ENCODE measurements at regions not wholly inside any gene's neighbourhood (a gene's known extent, or its start where the extent isn't known, plus 50 kb on each side); places are given as distances from the start of the nearest gene placed in this dataset.

DNA sequence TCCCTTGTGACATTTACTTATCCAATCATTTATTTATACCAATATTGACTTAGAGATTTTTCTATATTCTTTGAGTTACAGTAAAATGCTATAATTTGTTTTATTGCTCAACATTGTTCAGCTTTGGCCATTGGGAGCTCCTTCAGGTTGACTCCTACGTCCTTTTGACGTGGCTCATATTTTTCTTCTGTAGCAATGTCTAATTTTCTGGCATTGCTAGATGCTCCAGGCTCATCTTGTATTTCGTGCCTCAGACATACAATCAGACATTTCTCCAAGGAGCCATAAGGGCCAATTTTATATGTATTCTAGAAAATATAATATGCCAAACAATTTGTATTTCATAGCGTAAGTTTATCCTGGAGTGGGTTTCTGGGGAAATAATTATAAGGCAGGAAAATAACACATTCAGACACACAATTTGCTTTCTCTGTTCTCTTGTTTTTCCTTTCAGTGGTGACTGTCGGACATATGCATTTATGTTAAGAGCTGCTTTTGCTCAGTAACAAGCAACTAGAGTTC, 355.1 kb upstream of the MON1B start:
- H3K27me3 ChIP-seq (ENCODE audit: insufficient read depth, low read length, poor library complexity, severe bottlenecking) = no peaks in the 10 kb centered on the region
- no peaks in the 10 kb centered on the region for H3K36me3 ChIP-seq (ENCODE audit: insufficient read depth, low read length)
- no peaks in the 10 kb centered on the region for H3K9me2 ChIP-seq (replicated peaks; ENCODE audit: low read depth, low read length)
- no peaks in the 10 kb centered on the region for H3K9me3 ChIP-seq (ENCODE audit: insufficient read depth, low read depth, low read length)
- no peak overlapping the region for H3K4me2 ChIP-seq (ENCODE audit: low read depth, low read length, poor library complexity, severe bottlenecking)
- no peaks in the 10 kb centered on the region for H3K79me2 ChIP-seq (ENCODE audit: insufficient read depth, low read length)
- no peaks in the 10 kb centered on the region for H3F3A ChIP-seq (ENCODE audit: low read depth)
- H3K9ac ChIP-seq (ENCODE audit: low read depth, low read length, poor library complexity, severe bottlenecking) = no peak overlapping the region
- H3K4me1 ChIP-seq (ENCODE audit: insufficient read depth, low read length, poor library complexity, severe bottlenecking) = no peaks in the 10 kb centered on the region
- H4K20me1 ChIP-seq (ENCODE audit: insufficient read depth, low read length, poor library complexity, severe bottlenecking) = no peaks in the 10 kb centered on the region
- no peak overlapping the region for H3K4me3 ChIP-seq (ENCODE audit: low read length, poor library complexity, severe bottlenecking)
- H2AFZ ChIP-seq (ENCODE audit: low read length) = no peak overlapping the region
- no peak for TF ChIP-seq EZH2phosphoT487 (IDR thresholded peaks at IDR 0.05; ENCODE audit: borderline replicate concordance)
- TF ChIP-seq, protein P1, sequence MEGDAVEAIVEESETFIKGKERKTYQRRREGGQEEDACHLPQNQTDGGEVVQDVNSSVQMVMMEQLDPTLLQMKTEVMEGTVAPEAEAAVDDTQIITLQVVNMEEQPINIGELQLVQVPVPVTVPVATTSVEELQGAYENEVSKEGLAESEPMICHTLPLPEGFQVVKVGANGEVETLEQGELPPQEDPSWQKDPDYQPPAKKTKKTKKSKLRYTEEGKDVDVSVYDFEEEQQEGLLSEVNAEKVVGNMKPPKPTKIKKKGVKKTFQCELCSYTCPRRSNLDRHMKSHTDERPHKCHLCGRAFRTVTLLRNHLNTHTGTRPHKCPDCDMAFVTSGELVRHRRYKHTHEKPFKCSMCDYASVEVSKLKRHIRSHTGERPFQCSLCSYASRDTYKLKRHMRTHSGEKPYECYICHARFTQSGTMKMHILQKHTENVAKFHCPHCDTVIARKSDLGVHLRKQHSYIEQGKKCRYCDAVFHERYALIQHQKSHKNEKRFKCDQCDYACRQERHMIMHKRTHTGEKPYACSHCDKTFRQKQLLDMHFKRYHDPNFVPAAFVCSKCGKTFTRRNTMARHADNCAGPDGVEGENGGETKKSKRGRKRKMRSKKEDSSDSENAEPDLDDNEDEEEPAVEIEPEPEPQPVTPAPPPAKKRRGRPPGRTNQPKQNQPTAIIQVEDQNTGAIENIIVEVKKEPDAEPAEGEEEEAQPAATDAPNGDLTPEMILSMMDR (conservative IDR thresholded peaks at IDR 0.05; ENCODE audit: low read length) = no peak

DNA sequence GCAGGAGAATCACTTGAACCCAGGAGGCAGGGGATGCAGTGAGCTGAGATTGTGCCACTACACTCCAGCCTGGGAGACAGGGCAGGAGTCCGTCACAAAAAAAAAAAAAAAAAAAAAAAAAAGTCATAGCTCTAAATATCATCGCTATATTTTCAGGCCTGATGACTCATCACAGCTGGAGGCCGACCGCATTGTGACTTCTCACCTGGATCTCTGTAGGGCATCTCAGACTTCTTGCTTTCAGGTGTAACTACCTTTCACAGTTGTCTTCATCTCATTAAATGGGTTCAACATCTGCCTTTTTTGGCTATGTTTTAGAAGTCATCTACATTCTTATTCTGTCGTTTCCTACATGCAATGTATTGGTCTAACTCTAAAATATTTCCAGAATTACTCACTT, 353.1 kb upstream of the MON1B start:
- H3K4me2 ChIP-seq (ENCODE audit: low read depth, low read length, poor library complexity, severe bottlenecking) = no peak overlapping the region
- H3K9me3 ChIP-seq (ENCODE audit: insufficient read depth, low read depth, low read length) = no peaks in the 10 kb centered on the region; the same call in 1 of the 2 replicates
- H3K9me2 ChIP-seq (replicated peaks; ENCODE audit: low read depth, low read length) = no peaks in the 10 kb centered on the region
- H3K27me3 ChIP-seq (ENCODE audit: insufficient read depth, low read length, poor library complexity, severe bottlenecking) = no peaks in the 10 kb centered on the region
- TF ChIP-seq EZH2phosphoT487 (IDR thresholded peaks at IDR 0.05; ENCODE audit: borderline replicate concordance) = no peak
- TF ChIP-seq, protein P1 (conservative IDR thresholded peaks at IDR 0.05; ENCODE audit: low read length) = no peak
- H4K20me1 ChIP-seq (ENCODE audit: insufficient read depth, low read length, poor library complexity, severe bottlenecking) = no peaks in the 10 kb centered on the region
- H3F3A ChIP-seq (ENCODE audit: low read depth) = no peaks in the 10 kb centered on the region
- no peak overlapping the region for H3K9ac ChIP-seq (ENCODE audit: low read depth, low read length, poor library complexity, severe bottlenecking)
- H2AFZ ChIP-seq (ENCODE audit: low read length) = no peak overlapping the region
- no peaks in the 10 kb centered on the region for H3K79me2 ChIP-seq (ENCODE audit: insufficient read depth, low read length)
- no peaks in the 10 kb centered on the region for H3K36me3 ChIP-seq (ENCODE audit: insufficient read depth, low read length)
- no peak overlapping the region for H3K4me3 ChIP-seq (ENCODE audit: low read length, poor library complexity, severe bottlenecking)
- H3K4me1 ChIP-seq (ENCODE audit: insufficient read depth, low read length, poor library complexity, severe bottlenecking) = no peaks in the 10 kb centered on the region

DNA sequence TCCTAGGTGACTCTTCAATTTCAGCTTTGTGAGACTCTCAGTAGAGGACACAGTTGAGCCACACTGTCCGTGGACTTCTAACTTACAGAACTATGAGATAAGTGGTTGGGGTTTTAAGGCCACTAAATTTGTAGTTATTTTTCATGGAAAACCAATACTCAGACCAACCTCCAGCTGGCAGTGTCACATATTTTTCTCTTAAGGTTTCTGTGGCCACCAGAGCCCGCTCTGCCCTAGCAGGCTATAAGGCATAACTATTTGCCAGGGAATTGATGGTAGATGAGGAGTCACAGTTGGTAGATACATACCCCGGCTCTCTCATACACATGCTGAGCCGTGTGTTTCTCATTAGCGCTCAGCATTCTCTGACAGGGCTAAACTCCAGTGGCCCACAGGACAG, 336.8 kb upstream of the MON1B start:
- H3K9me3 ChIP-seq (ENCODE audit: insufficient read depth, low read depth, low read length) = no peaks in the 10 kb centered on the region
- no peaks in the 10 kb centered on the region for H3K9me2 ChIP-seq (replicated peaks; ENCODE audit: low read depth, low read length)
- no peaks in the 10 kb centered on the region for H3K27me3 ChIP-seq (ENCODE audit: insufficient read depth, low read length, poor library complexity, severe bottlenecking)
- H3K4me1 ChIP-seq (ENCODE audit: insufficient read depth, low read length, poor library complexity, severe bottlenecking) = no peaks in the 10 kb centered on the region
- no peaks in the 10 kb centered on the region for H3F3A ChIP-seq (ENCODE audit: low read depth)
- no peaks in the 10 kb centered on the region for H3K79me2 ChIP-seq (ENCODE audit: insufficient read depth, low read length)
- H3K9ac ChIP-seq (ENCODE audit: low read depth, low read length, poor library complexity, severe bottlenecking) = no peak overlapping the region
- no peak overlapping the region for H3K4me3 ChIP-seq (ENCODE audit: low read length, poor library complexity, severe bottlenecking)
- no peaks in the 10 kb centered on the region for H4K20me1 ChIP-seq (ENCODE audit: insufficient read depth, low read length, poor library complexity, severe bottlenecking)
- no peak for TF ChIP-seq EZH2phosphoT487 (IDR thresholded peaks at IDR 0.05; ENCODE audit: borderline replicate concordance)
- TF ChIP-seq, protein P1 (conservative IDR thresholded peaks at IDR 0.05; ENCODE audit: low read length) = no peak
- no peak overlapping the region for H2AFZ ChIP-seq (ENCODE audit: low read length)
- no peak overlapping the region for H3K4me2 ChIP-seq (ENCODE audit: low read depth, low read length, poor library complexity, severe bottlenecking)
- no peaks in the 10 kb centered on the region for H3K36me3 ChIP-seq (ENCODE audit: insufficient read depth, low read length)
